ENCODE measurements at regions not wholly inside any gene's neighbourhood (a gene's known extent, or its start where the extent isn't known, plus 50 kb on each side); places are given as distances from the start of the nearest gene placed in this dataset.

GRCh38 chr10:69684020-69684980 is 54.3 kb downstream of the FAM241B start:
- peak; percentile 74 for DNase-seq

GRCh38 chr10:69684981-69685353 is 54.9 kb downstream of the FAM241B start:
- DNase-seq: peak; percentile 61

DNA sequence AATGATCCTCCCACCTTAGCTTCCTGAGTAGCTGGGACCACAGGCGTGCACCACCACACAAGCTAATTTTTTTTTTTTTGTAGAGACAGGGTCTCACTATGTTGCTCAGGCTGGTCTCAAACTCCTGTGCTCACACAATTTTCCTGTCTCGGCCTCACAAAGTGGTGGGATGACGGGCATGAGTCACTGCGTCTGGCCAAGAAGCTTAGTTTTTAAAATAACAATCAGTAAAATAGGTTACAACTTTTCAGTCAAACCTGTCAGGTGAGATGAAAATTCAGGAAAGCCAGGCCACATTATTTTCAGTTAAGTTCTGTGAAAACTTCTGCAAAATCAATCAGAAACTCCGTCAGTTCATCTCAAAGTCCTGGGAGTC is 55.4 kb downstream of the FAM241B start:
- DNase-seq: no peak

DNA sequence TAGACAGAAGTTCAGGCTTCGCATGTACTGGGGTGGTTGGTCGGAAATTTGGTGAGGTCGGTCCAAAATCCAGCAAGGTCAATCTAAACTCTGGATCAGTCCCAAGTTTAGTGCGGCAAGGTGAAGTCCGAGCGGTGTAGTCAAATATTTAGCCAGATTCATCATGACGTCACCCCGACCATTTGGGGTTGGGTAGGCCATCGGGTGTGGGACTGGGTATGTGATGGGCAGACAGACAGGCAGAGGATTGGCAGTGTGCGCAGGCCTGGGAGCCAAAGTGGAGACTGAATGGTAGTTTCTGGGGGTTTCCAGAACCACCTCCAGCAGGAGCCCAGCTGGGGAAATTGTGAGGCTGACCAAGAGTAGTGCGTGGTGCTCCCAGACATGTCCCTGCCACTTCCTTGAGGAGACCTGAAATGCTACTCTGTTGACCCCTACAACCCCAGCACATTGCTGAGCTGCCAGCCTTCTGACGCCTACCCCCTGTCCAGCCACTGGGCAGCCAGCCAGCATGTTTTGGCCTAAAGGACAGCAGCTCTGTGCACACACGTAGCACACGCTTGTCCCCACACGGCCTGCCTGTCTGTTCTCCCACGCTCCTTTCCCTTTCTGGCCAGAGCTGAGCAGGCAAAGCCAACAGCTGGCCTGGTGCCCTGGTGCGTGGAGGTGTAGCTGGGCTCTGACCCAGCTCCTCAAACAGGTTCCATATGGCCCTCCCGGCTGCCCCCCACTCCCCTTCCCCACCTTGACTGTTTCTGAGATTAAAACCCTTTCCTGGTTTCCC is 55.9 kb downstream of the FAM241B start:
- no peak for DNase-seq

- no peak for DNase-seq
Observed at GRCh38 chr10:69686866-69687265, 56.8 kb downstream of the FAM241B start.

- DNase-seq: no peak
Observed at GRCh38 chr10:69687426-69687825, 57.4 kb downstream of the FAM241B start.

- DNase-seq: no peak
Observed at GRCh38 chr10:69692267-69692666, 62.2 kb downstream of the FAM241B start.

DNA sequence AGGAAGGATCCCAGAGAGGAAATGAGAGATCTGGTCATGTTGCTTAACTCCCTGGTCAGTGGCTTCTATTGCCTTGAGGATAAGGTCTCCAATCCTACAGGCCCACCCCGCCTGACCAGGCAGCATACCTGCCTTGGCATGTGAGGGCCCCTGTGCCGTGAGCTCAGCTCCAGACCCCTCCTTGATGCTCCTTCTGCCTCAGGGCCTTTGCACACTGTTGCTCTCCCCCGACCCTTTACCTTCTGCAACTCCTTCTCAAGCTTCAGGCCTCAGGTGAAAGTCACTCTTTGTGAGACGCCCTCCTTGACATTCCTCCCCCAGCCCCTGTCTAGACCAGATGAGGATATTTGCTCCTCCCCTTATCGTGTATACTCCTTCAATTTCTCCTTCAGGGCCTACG is 62.8 kb downstream of the FAM241B start:
- DNase-seq: no peak

- DNase-seq: no peak
Observed at GRCh38 chr10:69693886-69694285, 63.8 kb downstream of the FAM241B start.

GRCh38 chr10:69696073-69696731 is 66.2 kb downstream of the FAM241B start:
- DNase-seq: peak; percentile 84

GRCh38 chr10:69697006-69697405 is 67.0 kb downstream of the FAM241B start:
- DNase-seq: no peak

DNA sequence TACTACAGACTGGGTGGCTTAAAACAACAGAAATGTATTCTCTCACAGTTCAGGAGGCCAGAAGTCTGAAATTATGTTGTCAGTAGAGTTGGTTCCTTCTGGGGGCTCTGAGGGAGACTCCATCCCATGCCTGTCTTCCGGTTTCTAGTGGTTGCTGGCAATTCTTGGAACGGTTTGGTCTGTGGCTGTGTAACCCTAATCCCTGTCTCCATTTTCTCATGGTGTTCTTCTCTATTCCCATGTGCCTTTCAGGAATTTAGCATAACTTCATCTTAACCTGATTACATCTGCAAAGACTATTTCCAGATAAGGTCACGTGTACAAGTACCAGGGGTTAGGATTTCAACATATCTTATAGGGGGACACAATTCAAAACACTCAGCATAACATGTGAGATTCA is 73.2 kb downstream of the FAM241B start:
- no peak for DNase-seq

GRCh38 chr10:69703766-69704630 is 74.0 kb downstream of the FAM241B start:
- DNase-seq: no peak

GRCh38 chr10:69709366-69709941 is 79.4 kb downstream of the FAM241B start:
- no peak for DNase-seq

DNA sequence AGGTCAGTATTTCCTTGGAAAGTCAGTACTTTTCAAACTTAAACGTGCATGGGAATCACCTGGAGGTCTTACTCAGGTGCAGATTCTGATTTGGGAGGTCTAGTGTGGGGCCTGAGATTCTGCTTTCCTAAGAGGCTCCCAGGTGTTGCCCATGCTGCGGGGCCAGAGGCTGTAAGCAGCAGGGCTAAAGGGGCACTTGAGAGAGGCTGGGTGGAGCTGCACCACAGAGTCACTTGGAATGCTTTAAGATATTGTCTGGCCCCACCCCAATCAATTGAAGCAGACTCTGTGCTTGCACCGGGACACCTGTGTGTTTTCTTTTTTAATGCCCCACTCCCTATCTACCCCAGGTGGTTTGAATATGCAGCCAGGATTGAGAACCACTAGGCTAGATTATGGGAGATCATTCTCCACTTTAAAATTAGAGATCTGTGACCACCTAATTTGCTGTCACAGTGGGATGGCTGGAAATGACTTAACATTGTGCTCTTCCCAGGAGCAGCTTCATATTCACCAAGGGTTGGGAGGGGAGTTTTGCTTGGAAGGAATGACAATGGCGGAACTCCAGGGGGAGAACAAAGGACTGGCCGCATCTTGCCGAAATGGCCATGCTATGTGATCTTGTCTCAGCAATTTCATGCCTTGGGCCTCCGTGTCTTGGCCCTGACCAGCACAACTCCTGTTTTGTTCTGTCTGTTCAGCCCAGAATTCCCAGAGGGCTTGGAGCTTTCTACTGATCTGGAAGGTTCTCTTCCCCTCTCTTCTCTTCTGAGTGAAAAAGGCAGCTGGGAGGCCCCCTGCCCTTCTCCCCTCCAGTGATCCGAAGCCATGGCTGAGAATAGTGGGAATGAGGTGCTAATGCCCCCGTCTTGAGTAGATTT is 80.2 kb downstream of the FAM241B start:
- no peak for DNase-seq

- no peak for DNase-seq
Observed at GRCh38 chr10:69712342-69712741, 82.3 kb downstream of the FAM241B start.

DNA sequence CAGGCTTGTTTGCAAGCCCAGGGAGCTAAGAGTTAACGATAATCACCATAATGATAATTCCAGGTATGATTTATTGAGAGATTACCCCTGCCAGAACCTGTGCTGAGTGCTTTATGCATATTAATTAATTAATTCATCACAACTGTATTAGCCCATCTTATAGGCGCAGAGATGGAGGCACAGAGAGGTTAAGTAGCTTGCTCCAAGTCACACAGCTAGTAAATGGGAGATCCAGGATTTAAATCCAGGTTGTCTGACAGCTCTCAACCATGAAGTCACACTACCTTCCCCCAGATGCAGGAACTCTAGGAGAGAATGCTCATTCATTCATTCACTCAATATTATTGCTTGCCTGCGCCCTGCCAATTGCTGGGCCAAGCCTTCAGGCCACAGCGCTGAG is 84.5 kb downstream of the FAM241B start:
- no peak for DNase-seq

DNA sequence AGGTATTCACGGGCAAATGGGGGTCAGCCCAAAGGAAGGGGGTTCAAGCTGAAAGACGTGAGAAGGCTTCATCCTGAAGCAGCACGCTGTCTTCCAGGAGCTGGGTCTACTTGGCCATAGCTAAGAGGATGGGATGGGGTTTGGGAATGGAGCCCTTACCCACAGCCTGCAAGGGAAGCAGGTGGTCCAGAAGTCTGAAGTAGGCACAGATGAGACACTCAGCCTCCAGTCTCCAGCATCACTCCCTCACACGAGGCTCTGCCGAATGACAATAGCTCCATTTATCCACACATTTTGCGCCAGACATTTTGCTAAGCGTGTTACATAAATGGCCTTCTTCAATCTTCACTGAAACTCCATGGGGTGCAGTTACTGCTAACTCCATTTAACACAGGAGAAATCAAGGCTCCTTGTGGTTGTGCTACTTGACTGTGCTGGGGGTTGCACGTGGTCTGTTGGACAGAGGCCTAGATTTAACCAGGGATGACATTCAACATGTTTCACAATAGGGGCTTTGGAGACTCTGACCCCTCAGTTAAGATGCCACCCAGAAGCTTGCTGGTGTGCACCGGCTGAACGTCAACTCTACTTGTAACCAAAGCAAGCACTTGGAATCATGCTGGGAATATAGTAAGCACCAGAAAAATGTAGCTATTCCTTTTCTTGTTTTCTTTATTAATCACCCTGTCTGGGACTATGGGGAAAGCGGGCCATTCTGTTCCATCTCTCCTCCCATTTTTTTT is 85.3 kb downstream of the FAM241B start:
- no peak for DNase-seq

GRCh38 chr10:69715899-69716606 is 85.7 kb upstream of the COL13A1 start:
- peak; percentile 50 for DNase-seq
